Mesenchymal stem cell (in vitro differentiated cells and primary cell): ENCODE measurements at regions not wholly inside any gene's neighbourhood (a gene's known extent, or its start where the extent isn't known, plus 50 kb on each side); places are given as distances from the start of the nearest gene placed in this dataset.
A peak's percentile ranks its signal among the peaks of the same experiment; 100 is the strongest.

ENCODE experiments used
- DNase-seq: peaks from one replicate; pipeline ENCODE4 v3.0.0-alpha.2; 2013
- H2AFZ ChIP-seq: one replicate; pipeline ENCODE4 v1.6.1; 2013; ENCODE audit warnings: low read depth, mild to moderate bottlenecking, control low read depth, inconsistent platforms, low read length, moderate library complexity
- H2AK5ac ChIP-seq: 2 replicates; pipeline ENCODE4 v1.6.1; 2013; ENCODE audit warnings: low read length, moderate library complexity, mild to moderate bottlenecking, inconsistent platforms; ENCODE audit not compliant: severe bottlenecking
- H2BK120ac ChIP-seq: one replicate; pipeline ENCODE4 v1.6.1; 2013; ENCODE audit warnings: low read depth, mild to moderate bottlenecking, inconsistent platforms, low read length, moderate library complexity
- H2BK12ac ChIP-seq, 2 experiments: one replicate each; pipeline ENCODE4 v1.6.1; 2013; ENCODE audit warnings: inconsistent platforms in 2 of 2, low read length in 2 of 2, mild to moderate bottlenecking in 2 of 2, moderate library complexity in 2 of 2, control low read depth in 1 of 2
- H2BK15ac ChIP-seq: one replicate; pipeline ENCODE4 v1.6.1; 2013; ENCODE audit warnings: mild to moderate bottlenecking, low read depth, inconsistent platforms; ENCODE audit not compliant: poor library complexity, severe bottlenecking
- H2BK5ac ChIP-seq: 2 replicates; pipeline ENCODE4 v1.6.1; 2013; ENCODE audit warnings: low read depth, mild to moderate bottlenecking, low read length, control low read depth, inconsistent platforms; ENCODE audit not compliant: poor library complexity, severe bottlenecking
- H3K14ac ChIP-seq, 2 experiments: one replicate each; pipeline ENCODE4 v1.6.1; 2013; ENCODE audit warnings: inconsistent platforms in 2 of 2, low read length in 2 of 2, control low read depth in 1 of 2, mild to moderate bottlenecking in 1 of 2, moderate library complexity in 1 of 2
- H3K18ac ChIP-seq, 2 experiments: one replicate each; pipeline ENCODE4 v1.6.1; 2013; ENCODE audit warnings: inconsistent platforms in 2 of 2, low read length in 2 of 2, control low read depth in 1 of 2, low read depth in 1 of 2, mild to moderate bottlenecking in 1 of 2
- H3K23ac ChIP-seq, 2 experiments: one replicate each; pipeline ENCODE4 v1.6.1; 2013; ENCODE audit warnings: inconsistent platforms in 2 of 2, low read length in 2 of 2, mild to moderate bottlenecking in 2 of 2, moderate library complexity in 2 of 2, control low read depth in 1 of 2
- H3K27ac ChIP-seq: 2 replicates; pipeline ENCODE4 v1.5.1; 2013; ENCODE audit warnings: mild to moderate bottlenecking, moderate library complexity, low read length, control low read depth, inconsistent platforms; ENCODE audit not compliant: poor library complexity, severe bottlenecking
- H3K27me3 ChIP-seq, 2 experiments: 2 replicates each; pipeline versions ENCODE4 v1.6.1 to v1.7.0; 2013; ENCODE audit warnings: low read length in 2 of 2, mild to moderate bottlenecking in 2 of 2, moderate library complexity in 2 of 2, control low read depth in 1 of 2, inconsistent platforms in 1 of 2; ENCODE audit not compliant: control insufficient read depth in 1 of 2, insufficient read depth in 1 of 2
- H3K36me3 ChIP-seq, 2 experiments: 2 replicates each; pipeline versions ENCODE4 v1.6.1 to v1.7.0; 2013; ENCODE audit warnings: low read length in 2 of 2, control low read depth in 1 of 2, inconsistent platforms in 1 of 2, low read depth in 1 of 2, mild to moderate bottlenecking in 1 of 2; ENCODE audit not compliant: insufficient read depth in 2 of 2, control insufficient read depth in 1 of 2
- H3K4ac ChIP-seq, 2 experiments: one replicate each; pipeline ENCODE4 v1.6.1; 2013; ENCODE audit warnings: inconsistent platforms in 2 of 2, low read length in 2 of 2, mild to moderate bottlenecking in 2 of 2, moderate library complexity in 2 of 2, control low read depth in 1 of 2, low read depth in 1 of 2
- H3K4me1 ChIP-seq: 2 replicates; pipeline ENCODE4 v1.6.1; 2013; ENCODE audit warnings: low read depth, low read length, control low read depth; ENCODE audit not compliant: control insufficient read depth, insufficient read depth
- H3K4me2 ChIP-seq: 2 replicates; pipeline ENCODE4 v1.6.1; 2013; ENCODE audit warnings: low read length, mild to moderate bottlenecking, inconsistent platforms; ENCODE audit not compliant: poor library complexity, severe bottlenecking
- H3K4me3 ChIP-seq, 2 experiments: 2 replicates each; pipeline versions ENCODE4 v1.5.1 to v1.7.0; 2013; ENCODE audit warnings: low read length in 2 of 2, mild to moderate bottlenecking in 2 of 2, control low read depth in 1 of 2, low read depth in 1 of 2; ENCODE audit not compliant: insufficient read depth in 1 of 2
- H3K79me1 ChIP-seq: replicated peaks from 2 replicates; pipeline ENCODE4 v1.6.1; 2013; ENCODE audit warnings: mild to moderate bottlenecking, control low read depth, low read length, inconsistent platforms; ENCODE audit not compliant: poor library complexity, severe bottlenecking
- H3K9ac ChIP-seq: 2 replicates; pipeline ENCODE4 v1.7.0; 2013; ENCODE audit warnings: mild to moderate bottlenecking, low read length, moderate library complexity
- H3K9me3 ChIP-seq: 2 replicates; pipeline ENCODE4 v1.7.0; 2013; ENCODE audit warnings: mild to moderate bottlenecking, low read length; ENCODE audit not compliant: control insufficient read depth
- H4K8ac ChIP-seq: one replicate; pipeline ENCODE4 v1.6.1; 2013; ENCODE audit warnings: inconsistent platforms, mild to moderate bottlenecking, low read length, moderate library complexity
- H4K91ac ChIP-seq: one replicate; pipeline ENCODE4 v1.6.1; 2013; ENCODE audit warnings: mild to moderate bottlenecking, low read length, inconsistent platforms
- whole genome bisulfite sequencing: methylation state at CpG from one replicate; pipeline ENCODE4 v1.1.7; 2013; ENCODE audit warnings: mixed read lengths; 5-methylcytosine and 5-hydroxymethylcytosine counted together

GRCh38 chr17:71428897-71429296 lies 691.9 kb upstream of the SOX9 start:
- DNase-seq: no peak
- H2AK5ac ChIP-seq: no peak overlapping the region
- peaks cover under 1% of the 10 kb centered on the region for H3K4me1 ChIP-seq
- H3K36me3 ChIP-seq: no peaks in the 10 kb centered on the region
- no peaks in the 10 kb centered on the region for H3K9me3 ChIP-seq
- no peak overlapping the region for H2AFZ ChIP-seq
- H3K4me3 ChIP-seq: no peak overlapping the region
- H3K4ac ChIP-seq: no peak overlapping the region
- H3K18ac ChIP-seq: no peak overlapping the region
- no peak overlapping the region for H4K8ac ChIP-seq
- H3K9ac ChIP-seq: no peak overlapping the region
- H3K14ac ChIP-seq: no peak overlapping the region
- no peak overlapping the region for H3K27ac ChIP-seq
- no peak overlapping the region for H2BK12ac ChIP-seq
- no peak overlapping the region for H2BK120ac ChIP-seq
- H3K79me1 ChIP-seq: no peaks in the 10 kb centered on the region
- H3K23ac ChIP-seq: no peak overlapping the region
- H3K4me2 ChIP-seq: no peak overlapping the region
- H4K91ac ChIP-seq: no peak overlapping the region
- no peaks in the 10 kb centered on the region for H3K27me3 ChIP-seq
- no peak overlapping the region for H2BK15ac ChIP-seq
- no peak overlapping the region for H2BK5ac ChIP-seq

- no peaks in the 10 kb centered on the region for H3K4me1 ChIP-seq
- DNase-seq: no peak
- no peak overlapping the region for H4K91ac ChIP-seq
- H3K27me3 ChIP-seq: no peaks in the 10 kb centered on the region
- no peaks in the 10 kb centered on the region for H3K36me3 ChIP-seq
- H2BK12ac ChIP-seq: peak overlapping the region in 1 of 2 experiments; percentile 25
- no peak overlapping the region for H2AFZ ChIP-seq
- WGBS: 93% methylated on average over 5 of the region's 5 CpGs
- H2BK120ac ChIP-seq: no peak overlapping the region
- no peak overlapping the region for H4K8ac ChIP-seq
- H3K9ac ChIP-seq: no peak overlapping the region
- no peak overlapping the region for H2BK15ac ChIP-seq
- no peaks in the 10 kb centered on the region for H3K79me1 ChIP-seq
- H3K23ac ChIP-seq: no peak overlapping the region
- H3K18ac ChIP-seq: no peak overlapping the region
- H3K4me3 ChIP-seq: no peak overlapping the region
- H3K14ac ChIP-seq: peak overlapping the region in 1 of 2 experiments; percentile 55
- H2AK5ac ChIP-seq: no peak overlapping the region
- no peak overlapping the region for H3K4ac ChIP-seq
- H3K9me3 ChIP-seq: no peaks in the 10 kb centered on the region
- no peak overlapping the region for H3K4me2 ChIP-seq
- H3K27ac ChIP-seq: no peak overlapping the region
- no peak overlapping the region for H2BK5ac ChIP-seq
Measured at GRCh38 chr17:71430281-71430680, 690.5 kb upstream of the SOX9 start.

GRCh38 chr17:71431146-71431545 lies 689.7 kb upstream of the SOX9 start:
- Histone ChIP-seq H3K79me1 (no peaks in the 10 kb centered on the region), H3K23ac (no peak overlapping the region), H2BK5ac (no peak overlapping the region), H3K4me3 (no peak overlapping the region), H3K9ac (no peak overlapping the region), H2AFZ (no peak overlapping the region), H2BK120ac (no peak overlapping the region), H3K18ac (no peak overlapping the region), H3K27me3 (no peaks in the 10 kb centered on the region), H4K91ac (no peak overlapping the region), H2BK12ac (no peak overlapping the region), H3K9me3 (no peaks in the 10 kb centered on the region), H4K8ac (no peak overlapping the region), H3K14ac (no peak overlapping the region), H3K4ac (no peak overlapping the region), H3K4me1 (no peaks in the 10 kb centered on the region), H3K27ac (no peak overlapping the region), H2AK5ac (no peak overlapping the region), H3K36me3 (no peaks in the 10 kb centered on the region), H2BK15ac (no peak overlapping the region), H3K4me2 (no peak overlapping the region)
- DNase-seq: no peak
- WGBS: 100% methylated on average over 2 of the region's 2 CpGs

GRCh38 chr17:71432378-71433315 lies 688.2 kb upstream of the SOX9 start:
- Histone ChIP-seq H3K4me3 (no peak overlapping the region), H2AK5ac (peak overlapping the region; percentile 48), H3K9me3 (no peaks in the 10 kb centered on the region), H3K18ac (no peak overlapping the region), H3K4me2 (no peak overlapping the region), H3K14ac (no peak overlapping the region), H3K9ac (no peak overlapping the region), H3K23ac (no peak overlapping the region), H3K4me1 (no peaks in the 10 kb centered on the region), H2BK5ac (no peak overlapping the region), H3K27me3 (no peaks in the 10 kb centered on the region), H2AFZ (no peak overlapping the region), H3K36me3 (no peaks in the 10 kb centered on the region), H4K8ac (no peak overlapping the region), H3K27ac (no peak overlapping the region), H2BK120ac (no peak overlapping the region), H3K79me1 (no peaks in the 10 kb centered on the region), H2BK12ac (no peak overlapping the region), H3K4ac (no peak overlapping the region), H2BK15ac (no peak overlapping the region), H4K91ac (no peak overlapping the region)
- DNase-seq: no peak
- WGBS: 74% methylated on average over 2 of the region's 2 CpGs
